KMS-11 (cell line): ENCODE measurements at regions not wholly inside any gene's neighbourhood (a gene's known extent, or its start where the extent isn't known, plus 50 kb on each side); places are given as distances from the start of the nearest gene placed in this dataset.

Experiments
- H2AFZ ChIP-seq: fragments of 200-600 bp; sonication (generic); 2 replicates; pipeline ENCODE4 v1.6.1; 2016; ENCODE audit warnings: antibody characterized with exemption, mixed run types, low read depth
- H3K27ac ChIP-seq: fragments of 200-600 bp; sonication (generic); 2 replicates; pipeline ENCODE4 v1.6.1; 2016; ENCODE audit warnings: mild to moderate bottlenecking, mixed run types
- H3K27me3 ChIP-seq: fragments of 200-600 bp; sonication (generic); 2 replicates; pipeline ENCODE4 v1.6.1; 2017; ENCODE audit warnings: mild to moderate bottlenecking, low read depth, mixed run types, moderate library complexity; ENCODE audit not compliant: insufficient read depth
- H3K36me3 ChIP-seq: fragments of 200-600 bp; sonication (generic); 2 replicates; pipeline ENCODE4 v1.6.1; 2017; ENCODE audit warnings: mild to moderate bottlenecking, mixed run types; ENCODE audit not compliant: insufficient read depth
- H3K4me1 ChIP-seq: fragments of 200-600 bp; sonication (generic); 2 replicates; pipeline ENCODE4 v1.6.1; 2016; ENCODE audit warnings: mild to moderate bottlenecking, low read depth, mixed run types; ENCODE audit not compliant: poor library complexity, severe bottlenecking
- H3K4me2 ChIP-seq: fragments of 200-600 bp; sonication (generic); 2 replicates; pipeline ENCODE4 v1.7.0; 2016; ENCODE audit warnings: mild to moderate bottlenecking, mixed run types
- H3K4me3 ChIP-seq: fragments of 200-600 bp; sonication (generic); IDR thresholded peaks from 2 replicates; pipeline ENCODE4 v1.6.1; 2017; ENCODE audit warnings: low read depth, low read length, mixed read lengths; ENCODE audit not compliant: insufficient read depth
- H3K79me2 ChIP-seq: fragments of 200-600 bp; sonication (generic); 2 replicates; pipeline ENCODE4 v1.6.1; 2016; ENCODE audit warnings: low read depth, mixed run types; ENCODE audit not compliant: insufficient read depth
- H3K9ac ChIP-seq: fragments of 200-600 bp; sonication (generic); 2 replicates; pipeline ENCODE4 v1.6.1; 2016; ENCODE audit warnings: mild to moderate bottlenecking, mixed run types
- H4K20me1 ChIP-seq: fragments of 200-600 bp; sonication (generic); 2 replicates; pipeline ENCODE4 v1.6.1; 2016; ENCODE audit warnings: mild to moderate bottlenecking, mixed run types; ENCODE audit not compliant: insufficient read depth
- TF ChIP-seq, protein P1 (sequence below): fragments of 200-600 bp; sonication (generic); conservative IDR thresholded peaks from 2 replicates; pipeline ENCODE4 v1.6.1; 2017; ENCODE audit warnings: low read depth, mild to moderate bottlenecking, antibody characterized with exemption, low read length, moderate library complexity, mixed read lengths

DNA sequence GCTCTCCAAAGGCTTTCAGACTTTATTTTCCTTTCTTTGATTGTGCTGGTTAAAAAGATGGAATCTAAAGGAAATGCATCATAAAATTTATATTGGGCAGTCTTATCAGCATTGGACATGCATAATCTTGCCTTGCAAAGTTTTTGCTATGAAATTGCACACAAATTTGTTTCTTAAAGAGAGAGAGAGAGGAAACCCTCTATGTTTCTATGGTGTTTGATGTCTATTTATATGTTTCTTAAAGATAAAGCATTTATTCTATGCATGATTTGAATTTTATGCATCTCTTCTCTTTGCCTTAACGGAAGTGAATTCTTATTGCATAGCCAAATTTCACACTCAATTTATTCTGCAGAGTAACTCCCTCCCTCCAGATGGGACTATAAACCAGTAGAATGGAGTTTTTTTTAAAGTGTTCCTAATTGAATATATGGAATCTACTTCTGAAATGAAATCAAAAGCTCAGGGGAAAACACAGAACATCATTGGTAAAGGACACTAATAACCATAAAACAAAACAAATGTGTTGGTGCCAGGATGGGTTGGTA lies 83.5 kb upstream of the PPARGC1A start:
- Histone ChIP-seq H3K4me1 (peaks cover 54% of the 10 kb centered on the region), H3K27me3 (no peaks in the 10 kb centered on the region), H3K4me3 (no peak overlapping the region), H3K4me2 (peak overlapping the region; percentile 89), H2AFZ (no peak overlapping the region; the same call in 1 of the 2 replicates), H3K36me3 (no peaks in the 10 kb centered on the region), H3K27ac (peak overlapping the region; percentile 75), H4K20me1 (no peaks in the 10 kb centered on the region), H3K79me2 (no peaks in the 10 kb centered on the region), H3K9ac (no peak overlapping the region)
- TF ChIP-seq, protein P1, sequence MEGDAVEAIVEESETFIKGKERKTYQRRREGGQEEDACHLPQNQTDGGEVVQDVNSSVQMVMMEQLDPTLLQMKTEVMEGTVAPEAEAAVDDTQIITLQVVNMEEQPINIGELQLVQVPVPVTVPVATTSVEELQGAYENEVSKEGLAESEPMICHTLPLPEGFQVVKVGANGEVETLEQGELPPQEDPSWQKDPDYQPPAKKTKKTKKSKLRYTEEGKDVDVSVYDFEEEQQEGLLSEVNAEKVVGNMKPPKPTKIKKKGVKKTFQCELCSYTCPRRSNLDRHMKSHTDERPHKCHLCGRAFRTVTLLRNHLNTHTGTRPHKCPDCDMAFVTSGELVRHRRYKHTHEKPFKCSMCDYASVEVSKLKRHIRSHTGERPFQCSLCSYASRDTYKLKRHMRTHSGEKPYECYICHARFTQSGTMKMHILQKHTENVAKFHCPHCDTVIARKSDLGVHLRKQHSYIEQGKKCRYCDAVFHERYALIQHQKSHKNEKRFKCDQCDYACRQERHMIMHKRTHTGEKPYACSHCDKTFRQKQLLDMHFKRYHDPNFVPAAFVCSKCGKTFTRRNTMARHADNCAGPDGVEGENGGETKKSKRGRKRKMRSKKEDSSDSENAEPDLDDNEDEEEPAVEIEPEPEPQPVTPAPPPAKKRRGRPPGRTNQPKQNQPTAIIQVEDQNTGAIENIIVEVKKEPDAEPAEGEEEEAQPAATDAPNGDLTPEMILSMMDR, result no peak

DNA sequence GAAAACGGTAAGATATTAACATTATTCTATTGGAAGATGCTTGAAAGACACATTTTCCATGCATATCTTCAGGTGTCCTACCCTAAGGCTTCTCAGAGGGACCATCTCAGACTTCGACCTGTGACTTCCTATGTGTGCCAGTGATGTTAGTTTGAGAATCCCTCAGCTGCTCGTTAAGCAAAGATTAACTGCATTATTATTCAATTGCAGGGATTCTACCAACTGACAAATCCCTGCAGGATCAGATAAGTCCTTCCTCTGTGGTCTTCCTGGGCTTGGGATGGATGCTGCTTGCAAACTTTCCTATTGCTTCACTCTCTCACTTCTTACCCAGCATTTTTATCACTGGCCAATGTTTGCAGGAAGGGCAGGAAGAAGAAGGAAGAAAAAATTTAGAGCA lies 83.0 kb upstream of the PPARGC1A start:
- peak overlapping the region; percentile 47; the same call in 1 of the 2 replicates for H2AFZ ChIP-seq
- peak overlapping the region; percentile 89 for H3K4me2 ChIP-seq
- H3K4me1 ChIP-seq, result peaks cover 54% of the 10 kb centered on the region
- TF ChIP-seq, protein P1, result no peak
- H3K4me3 ChIP-seq, result no peak overlapping the region
- H3K27me3 ChIP-seq, result no peaks in the 10 kb centered on the region
- 0 out of 2 replicates have a peak overlapping the region, but pooled peaks have one; percentile 27 for H3K9ac ChIP-seq
- H3K79me2 ChIP-seq, result no peaks in the 10 kb centered on the region
- peak overlapping the region; percentile 75 for H3K27ac ChIP-seq
- H3K36me3 ChIP-seq, result no peaks in the 10 kb centered on the region
- H4K20me1 ChIP-seq, result no peaks in the 10 kb centered on the region

DNA sequence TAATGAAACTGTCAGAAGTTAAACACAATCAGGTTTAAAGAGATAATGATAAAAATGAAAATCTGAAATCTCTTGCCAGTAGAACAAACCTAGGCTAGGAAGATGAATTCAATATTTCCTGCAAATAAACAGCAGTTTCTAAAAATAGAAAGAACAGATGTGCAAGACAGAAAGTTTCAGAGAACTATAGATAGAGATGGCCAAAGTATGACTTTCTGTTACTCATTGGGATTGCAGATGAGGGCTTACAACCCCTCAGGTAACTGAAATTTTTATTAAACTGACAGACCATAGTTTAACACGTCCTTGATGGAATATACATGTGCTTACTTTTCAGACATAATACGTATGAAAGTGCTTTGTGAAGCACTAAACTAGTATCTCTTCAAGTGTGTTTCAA lies 82.3 kb upstream of the PPARGC1A start:
- no peaks in the 10 kb centered on the region for H3K79me2 ChIP-seq

DNA sequence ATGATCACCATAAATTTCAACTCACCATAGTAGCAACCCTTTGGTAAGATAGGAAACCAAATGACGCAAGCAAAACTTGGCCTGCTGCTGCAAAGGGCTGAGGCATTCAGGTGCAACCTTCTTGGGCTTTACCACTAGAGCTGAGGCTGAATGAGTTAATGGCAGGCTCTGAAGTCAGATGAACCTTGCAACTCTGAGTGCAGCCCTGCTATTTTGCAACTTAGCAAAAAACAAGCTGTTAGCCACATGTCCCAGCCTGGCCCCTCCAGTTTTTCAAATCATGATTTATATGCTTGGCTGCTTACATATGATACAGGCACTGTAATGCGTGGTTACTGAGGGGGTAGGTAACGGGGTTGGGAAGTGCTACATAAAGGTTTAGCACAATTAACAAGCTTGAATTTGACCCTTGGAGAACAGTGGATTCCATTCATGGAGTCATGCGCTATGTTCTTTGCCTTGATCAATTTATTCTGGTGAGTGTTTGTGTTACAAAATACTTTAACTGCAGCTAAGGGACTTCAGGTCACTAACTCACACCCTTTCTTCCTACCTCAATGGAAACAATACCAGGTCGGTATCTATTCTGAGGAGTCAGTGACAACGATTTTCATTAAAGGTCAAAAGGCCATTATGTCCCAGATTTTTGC lies 80.5 kb upstream of the PPARGC1A start:
- no peaks in the 10 kb centered on the region for H3K79me2 ChIP-seq
- TF ChIP-seq, protein P1, result no peak
- H3K27ac ChIP-seq, result peak overlapping the region; percentile 75
- peaks cover 54% of the 10 kb centered on the region for H3K4me1 ChIP-seq
- no peaks in the 10 kb centered on the region for H4K20me1 ChIP-seq
- peak overlapping the region; percentile 89 for H3K4me2 ChIP-seq
- H3K4me3 ChIP-seq, result no peak overlapping the region
- H3K27me3 ChIP-seq, result no peaks in the 10 kb centered on the region
- H3K36me3 ChIP-seq, result no peaks in the 10 kb centered on the region
- peak overlapping the region; percentile 20; the same call in 1 of the 2 replicates for H2AFZ ChIP-seq
- 0 out of 2 replicates have a peak overlapping the region, but pooled peaks have one; percentile 6 for H3K9ac ChIP-seq

More for the DNA sequence above, 82.3 kb upstream of the PPARGC1A start:
- Histone ChIP-seq H3K4me1 (peaks cover 54% of the 10 kb centered on the region), H3K4me3 (no peak overlapping the region), H3K9ac (no peak overlapping the region), H2AFZ (peak overlapping the region; percentile 47; the same call in 1 of the 2 replicates), H3K36me3 (no peaks in the 10 kb centered on the region), H3K27me3 (no peaks in the 10 kb centered on the region), H3K27ac (peak overlapping the region; percentile 75), H3K4me2 (peak overlapping the region; percentile 89), H4K20me1 (no peaks in the 10 kb centered on the region)
- TF ChIP-seq, protein P1, result no peak
